GM12878 (cell line): ENCODE measurements at regions not wholly inside any gene's neighbourhood (a gene's known extent, or its start where the extent isn't known, plus 50 kb on each side); places are given as distances from the start of the nearest gene placed in this dataset.
A peak's percentile ranks its signal among the peaks of the same experiment; 100 is the strongest.

ENCODE experiments used
- ATAC-seq: fragments of 200-7000 bp; cut with Tn5 transposase; 3 replicates; pipeline ENCODE4 v1.9.1; 2020; ENCODE audit warnings: mild to moderate bottlenecking, moderate library complexity
- BruUV-seq: library from RNA; stranded (reverse); fragments of 400-500 nt; replicated peaks from 2 replicates; lab custom pipeline; 2021; lab: Mats Ljungman, UMichigan
- CTCF ChIA-PET: fragments of 300-600 bp; sonication (Branson Sonifier 250); formaldehyde crosslinking; extraction: SDS; loops from one replicate; lab custom pipeline; 2021; ENCODE audit warnings: inconsistent platforms; lab: Yijun Ruan, JAX
- POLR2A ChIA-PET: fragments of 350-600 bp; formaldehyde crosslinking; extraction: SDS; loops from one replicate; lab custom pipeline; 2021; ENCODE audit warnings: inconsistent platforms; lab: Charles Lee
- RAD21 ChIA-PET: fragments of 300-600 bp; sonication (Branson Sonifier 250); formaldehyde crosslinking; loops from one replicate; lab custom pipeline; 2023; ENCODE audit warnings: antibody characterized with exemption; ENCODE audit not compliant: unreplicated experiment; lab: Charles Lee
- SMC1A ChIA-PET: fragments of 300-600 bp; sonication (Branson Sonifier 250); formaldehyde crosslinking; loops from one replicate; lab custom pipeline; 2023; ENCODE audit not compliant: unreplicated experiment, uncharacterized antibody; lab: Charles Lee
- DNase-seq: peaks from one replicate; pipeline ENCODE4 v3.0.0-alpha.2; 2011; ENCODE audit warnings: low read depth, low spot score
- FAIRE-seq: peaks from 3 replicates; lab custom pipeline; 2011; peaks lifted over from hg19 to GRCh38; lab: Jason Lieb, UNC
- H2AFZ ChIP-seq: 2 replicates; pipeline ENCODE4 v1.6.0; 2011; ENCODE audit warnings: low read depth, low read length, control low read depth; ENCODE audit not compliant: control insufficient read depth
- H3K27ac ChIP-seq: 2 replicates; pipeline ENCODE4 v1.5.1; 2011; ENCODE audit warnings: control low read depth; ENCODE audit not compliant: control insufficient read depth, insufficient read depth
- H3K27me3 ChIP-seq, 2 experiments: replicated peaks in 1 of 2; 2 replicates each; pipeline versions ENCODE4 v1.6.0 to v1.6.1; 2011; ENCODE audit warnings: low read length in 1 of 2; ENCODE audit not compliant: control insufficient read depth in 2 of 2, insufficient read depth in 2 of 2
- H3K36me3 ChIP-seq, 2 experiments: 2 replicates each; pipeline ENCODE4 v1.5.1; 2011; ENCODE audit warnings: low read length in 1 of 2; ENCODE audit not compliant: control insufficient read depth in 2 of 2, insufficient read depth in 2 of 2
- H3K4me1 ChIP-seq: 2 replicates; pipeline ENCODE4 v1.6.1; 2011; ENCODE audit warnings: mild to moderate bottlenecking, low read length, moderate library complexity, mixed read lengths; ENCODE audit not compliant: control insufficient read depth, insufficient read depth
- H3K4me2 ChIP-seq: 2 replicates; pipeline ENCODE4 v1.6.0; 2011; ENCODE audit warnings: control low read depth; ENCODE audit not compliant: control insufficient read depth, insufficient read depth
- H3K4me3 ChIP-seq: fragments of 200-600 bp; sonication (generic); 2 replicates; pipeline ENCODE4 v1.5.1; 2016
- H3K79me2 ChIP-seq: 2 replicates; pipeline ENCODE4 v1.6.0; 2011; ENCODE audit warnings: low read length; ENCODE audit not compliant: control insufficient read depth, insufficient read depth
- H3K9ac ChIP-seq: 2 replicates; pipeline ENCODE4 v1.8.0; 2011; ENCODE audit warnings: low read length, control low read depth, mixed read lengths; ENCODE audit not compliant: control insufficient read depth, insufficient read depth
- H3K9me3 ChIP-seq: replicated peaks from 3 replicates; pipeline ENCODE4 v1.5.1; 2011; ENCODE audit warnings: mild to moderate bottlenecking, low read length; ENCODE audit not compliant: control insufficient read depth, insufficient read depth
- H4K20me1 ChIP-seq: 2 replicates; pipeline ENCODE4 v1.6.0; 2011; ENCODE audit not compliant: control insufficient read depth, insufficient read depth
- CTCF ChIP-seq, 3 experiments: IDR thresholded peaks in 2 of 3; conservative IDR thresholded peaks in 1 of 3; 2 replicates each; pipeline ENCODE4 v1.5.1; 2011; ENCODE audit warnings: low read depth in 3 of 3, low read length in 3 of 3, mild to moderate bottlenecking in 3 of 3, control low read depth in 2 of 3, moderate library complexity in 2 of 3, inconsistent platforms in 1 of 3, mixed read lengths in 1 of 3; ENCODE audit not compliant: control insufficient read depth in 2 of 3, insufficient read depth in 1 of 3; ENCODE audit errors: extremely low read depth in 1 of 3
- HDAC2 ChIP-seq: fragments of 200-600 bp; sonication (generic); IDR thresholded peaks from 2 replicates; pipeline ENCODE4 v1.6.1; 2017
- IRF4 ChIP-seq: IDR thresholded peaks from 2 replicates; pipeline ENCODE4 v1.6.1; 2011; ENCODE audit warnings: low read depth, low read length
- KAT2A ChIP-seq: conservative IDR thresholded peaks from 2 replicates; pipeline ENCODE4 v1.6.1; 2011; ENCODE audit warnings: low read depth, low read length; ENCODE audit not compliant: control insufficient read depth
- MTA2 ChIP-seq: fragments of 450-650 bp; IDR thresholded peaks from 2 replicates; pipeline ENCODE4 v1.6.1; 2016; ENCODE audit warnings: low read depth, mild to moderate bottlenecking, moderate library complexity
- RUNX3 ChIP-seq: IDR thresholded peaks from 2 replicates; pipeline ENCODE4 v1.6.1; 2012; ENCODE audit warnings: low read length, inconsistent platforms
- WGBS: methylation state at CpG from one replicate; pipeline ENCODE4 v1.1.6; 2016; ENCODE audit warnings: low lambda C conversion rate; ENCODE audit not compliant: insufficient replicate concordance, insufficient coverage; ENCODE audit errors: missing lambda C conversion rate; 5-methylcytosine and 5-hydroxymethylcytosine counted together
- in situ Hi-C: fragments of 300-500 bp; cut with MboI; formaldehyde crosslinking; loops from 9 replicates; pipeline ENCODE4 v1.14.3; 2018; ENCODE audit warnings: mixed read lengths
- intact Hi-C: fragments of 100-400 bp; cut with micrococcal nuclease; formaldehyde crosslinking; loops from one replicate; pipeline ENCODE4 v1.14.2; 2022; ENCODE audit not compliant: unreplicated experiment

GRCh38 chr4:72911316-72911715, 158.2 kb downstream of the COX18 start:
- Histone ChIP-seq H3K4me3 (no peak overlapping the region), H3K27ac (no peak overlapping the region), H3K27me3 (no peaks in the 10 kb centered on the region), H3K9me3 (no peaks in the 10 kb centered on the region), H3K79me2 (no peaks in the 10 kb centered on the region), H3K36me3 (no peaks in the 10 kb centered on the region), H3K4me2 (no peak overlapping the region), H3K9ac (no peak overlapping the region), H2AFZ (no peak overlapping the region), H3K4me1 (no peaks in the 10 kb centered on the region), H4K20me1 (no peaks in the 10 kb centered on the region)
- RAD21 ChIA-PET = no interaction called here
- POLR2A ChIA-PET = no interaction called here
- WGBS = 18% methylated on average over 5 of the region's 5 CpGs
- DNase-seq (no peak), FAIRE-seq (no peak), ATAC-seq (no peak)
- in situ Hi-C loops (no loop called here), intact Hi-C loops (no loop called here)
- SMC1A ChIA-PET = no interaction called here
- TF ChIP-seq RUNX3 = no peak
- TF ChIP-seq MTA2 = peak; percentile 14; the same call in 1 of the 2 replicates
- no TSS peak for BruUV-seq
- CTCF ChIA-PET = no interaction called here

DNA sequence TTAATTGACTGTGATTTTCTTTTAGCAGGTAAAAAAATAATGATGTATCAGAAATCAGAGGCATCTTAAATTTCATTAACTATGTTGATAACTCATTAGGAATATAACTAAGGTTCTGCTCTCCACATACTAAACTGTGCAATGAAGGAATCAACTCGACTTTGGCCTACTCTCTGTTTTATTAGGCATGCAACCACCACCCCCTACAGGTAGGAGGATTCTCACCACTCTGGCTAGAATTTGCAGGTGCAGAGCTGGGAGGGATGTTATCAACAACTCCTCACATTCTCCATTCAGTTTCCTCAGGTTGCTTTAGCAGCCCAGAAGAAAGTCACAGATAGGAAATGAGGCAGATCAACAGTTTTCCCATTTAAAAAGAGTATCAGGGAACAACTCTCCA, 160.1 kb downstream of the COX18 start:
- Histone ChIP-seq H3K4me2 (no peak overlapping the region), H3K9ac (no peak overlapping the region), H3K36me3 (no peaks in the 10 kb centered on the region), H2AFZ (no peak overlapping the region), H4K20me1 (no peaks in the 10 kb centered on the region), H3K79me2 (no peaks in the 10 kb centered on the region), H3K27me3 (no peaks in the 10 kb centered on the region), H3K9me3 (no peaks in the 10 kb centered on the region), H3K4me1 (no peaks in the 10 kb centered on the region), H3K4me3 (no peak overlapping the region), H3K27ac (no peak overlapping the region)
- BruUV-seq = no TSS peak
- WGBS = 0% methylated on average over 1 of the region's 1 CpG
- in situ Hi-C loops = no loop called here
- FAIRE-seq = no peak
- SMC1A ChIA-PET = no interaction called here
- RAD21 ChIA-PET = no interaction called here
- ATAC-seq = peak; percentile 27; the same call in 1 of the 3 replicates
- POLR2A ChIA-PET = no interaction called here
- intact Hi-C loops = no loop called here
- no peak for DNase-seq
- CTCF ChIA-PET = no interaction called here
- TF ChIP-seq IRF4 = no peak
- no peak for TF ChIP-seq KAT2A
- TF ChIP-seq CTCF (IDR thresholded peaks at IDR 0.05 in 2 of 3, conservative IDR thresholded peaks at IDR 0.05 in 1 of 3; ENCODE audit: control insufficient read depth in 2 of 3, extremely low read depth in 1 of 3, insufficient read depth in 1 of 3, low read depth in 3 of 3, low read length in 3 of 3) = 0 out of 6 replicates have a peak, but pooled peaks of 1 of the 3 experiments have one; percentile 7
- TF ChIP-seq HDAC2 = no peak
